ENCODE measurements at regions not wholly inside any gene's neighbourhood (a gene's known extent, or its start where the extent isn't known, plus 50 kb on each side); places are given as distances from the start of the nearest gene placed in this dataset.

GRCh38 chr12:97907504-97907903 lies 444.9 kb downstream of the RMST start:
- H3K27me3 ChIP-seq, result no peaks in the 10 kb centered on the region

GRCh38 chr12:97910559-97910958 lies 448.0 kb downstream of the RMST start:
- no peaks in the 10 kb centered on the region for H3K27me3 ChIP-seq
- no peaks in the 10 kb centered on the region for H3K36me3 ChIP-seq
- H4K20me1 ChIP-seq, result no peaks in the 10 kb centered on the region
- no peaks in the 10 kb centered on the region for H3K4me1 ChIP-seq
- H3K9me3 ChIP-seq, result no peaks in the 10 kb centered on the region
- no peak overlapping the region for H3K4me2 ChIP-seq
- H3K9ac ChIP-seq, result no peak overlapping the region
- TF ChIP-seq Cebpa-rat (IDR thresholded peaks at IDR 0.05), result no peak
- H3K4me3 ChIP-seq, result no peak overlapping the region
- no peak overlapping the region for H3K27ac ChIP-seq

More at GRCh38 chr12:97907504-97907903, 444.9 kb downstream of the RMST start:
- Histone ChIP-seq H3K9ac (no peak overlapping the region), H3K4me3 (no peak overlapping the region), H3K4me2 (no peak overlapping the region), H3K36me3 (no peaks in the 10 kb centered on the region), H3K9me3 (no peaks in the 10 kb centered on the region), H3K27ac (no peak overlapping the region), H4K20me1 (no peaks in the 10 kb centered on the region), H3K4me1 (no peaks in the 10 kb centered on the region)
- TF ChIP-seq Cebpa-rat (IDR thresholded peaks at IDR 0.05), result no peak

GRCh38 chr12:97912943-97913342 lies 450.3 kb downstream of the RMST start:
- H3K9ac ChIP-seq, result no peak overlapping the region
- TF ChIP-seq Cebpa-rat (IDR thresholded peaks at IDR 0.05), result no peak

GRCh38 chr12:97921979-97922722 lies 459.5 kb downstream of the RMST start:
- Histone ChIP-seq H3K4me1 (no peaks in the 10 kb centered on the region), H3K4me3 (no peak overlapping the region), H3K27me3 (no peaks in the 10 kb centered on the region), H3K9ac (no peak overlapping the region), H4K20me1 (no peaks in the 10 kb centered on the region), H3K36me3 (no peaks in the 10 kb centered on the region), H3K27ac (no peak overlapping the region), H3K4me2 (no peak overlapping the region), H3K9me3 (no peaks in the 10 kb centered on the region)
- no peak for TF ChIP-seq Cebpa-rat (IDR thresholded peaks at IDR 0.05)

More at GRCh38 chr12:97912943-97913342, 450.3 kb downstream of the RMST start:
- Histone ChIP-seq H3K27ac (no peak overlapping the region), H3K4me3 (no peak overlapping the region), H3K4me2 (no peak overlapping the region), H4K20me1 (no peaks in the 10 kb centered on the region), H3K4me1 (no peaks in the 10 kb centered on the region), H3K9me3 (no peaks in the 10 kb centered on the region), H3K36me3 (no peaks in the 10 kb centered on the region), H3K27me3 (no peaks in the 10 kb centered on the region)

- Histone ChIP-seq H3K27ac (no peak overlapping the region), H3K9me3 (no peaks in the 10 kb centered on the region), H3K36me3 (no peaks in the 10 kb centered on the region), H3K9ac (no peak overlapping the region), H3K4me1 (no peaks in the 10 kb centered on the region), H4K20me1 (no peaks in the 10 kb centered on the region), H3K4me2 (no peak overlapping the region), H3K4me3 (no peak overlapping the region), H3K27me3 (no peaks in the 10 kb centered on the region)
- TF ChIP-seq Cebpa-rat (IDR thresholded peaks at IDR 0.05), result no peak
These were observed 460.9 kb downstream of the RMST start for GRCh38 chr12:97923546-97923945.

- H3K36me3 ChIP-seq, result no peaks in the 10 kb centered on the region
- H3K4me2 ChIP-seq, result no peak overlapping the region
- H3K9ac ChIP-seq, result no peak overlapping the region
- no peaks in the 10 kb centered on the region for H3K27me3 ChIP-seq
- no peak for TF ChIP-seq Cebpa-rat (IDR thresholded peaks at IDR 0.05)
- no peak overlapping the region for H3K4me3 ChIP-seq
- no peak overlapping the region for H3K27ac ChIP-seq
- no peaks in the 10 kb centered on the region for H3K9me3 ChIP-seq
- H3K4me1 ChIP-seq, result no peaks in the 10 kb centered on the region
- H4K20me1 ChIP-seq, result no peaks in the 10 kb centered on the region
These were observed 461.5 kb downstream of the RMST start for GRCh38 chr12:97924122-97924521.

GRCh38 chr12:97927977-97928376 lies 465.4 kb downstream of the RMST start:
- no peaks in the 10 kb centered on the region for H3K27me3 ChIP-seq
- H3K4me3 ChIP-seq, result no peak overlapping the region
- H3K4me1 ChIP-seq, result no peaks in the 10 kb centered on the region
- no peak overlapping the region for H3K9ac ChIP-seq
- H3K9me3 ChIP-seq, result no peaks in the 10 kb centered on the region
- TF ChIP-seq Cebpa-rat (IDR thresholded peaks at IDR 0.05), result no peak
- no peak overlapping the region for H3K4me2 ChIP-seq
- H3K27ac ChIP-seq, result no peak overlapping the region
- H3K36me3 ChIP-seq, result no peaks in the 10 kb centered on the region
- H4K20me1 ChIP-seq, result no peaks in the 10 kb centered on the region

- Histone ChIP-seq H3K4me1 (no peaks in the 10 kb centered on the region), H3K9me3 (no peaks in the 10 kb centered on the region), H4K20me1 (no peaks in the 10 kb centered on the region), H3K9ac (no peak overlapping the region), H3K4me3 (no peak overlapping the region), H3K27me3 (no peaks in the 10 kb centered on the region), H3K4me2 (no peak overlapping the region), H3K27ac (no peak overlapping the region), H3K36me3 (no peaks in the 10 kb centered on the region)
- TF ChIP-seq Cebpa-rat (IDR thresholded peaks at IDR 0.05), result no peak
These were observed 473.6 kb downstream of the RMST start for GRCh38 chr12:97936165-97936564.

- H3K9ac ChIP-seq, result no peak overlapping the region
- H3K9me3 ChIP-seq, result no peaks in the 10 kb centered on the region; the same call in 1 of the 2 replicates
These were observed 475.4 kb downstream of the RMST start for GRCh38 chr12:97938031-97938430.

GRCh38 chr12:97939156-97939555 lies 476.6 kb downstream of the RMST start:
- Histone ChIP-seq H3K27me3 (no peaks in the 10 kb centered on the region), H3K4me3 (no peak overlapping the region), H4K20me1 (no peaks in the 10 kb centered on the region), H3K9ac (no peak overlapping the region), H3K27ac (no peak overlapping the region), H3K4me2 (no peak overlapping the region), H3K9me3 (no peaks in the 10 kb centered on the region; the same call in 1 of the 2 replicates), H3K36me3 (no peaks in the 10 kb centered on the region), H3K4me1 (no peaks in the 10 kb centered on the region)
- TF ChIP-seq Cebpa-rat (IDR thresholded peaks at IDR 0.05), result no peak

More at GRCh38 chr12:97938031-97938430, 475.4 kb downstream of the RMST start:
- TF ChIP-seq Cebpa-rat (IDR thresholded peaks at IDR 0.05), result no peak
- Histone ChIP-seq H3K4me2 (no peak overlapping the region), H4K20me1 (no peaks in the 10 kb centered on the region), H3K27ac (no peak overlapping the region), H3K4me1 (no peaks in the 10 kb centered on the region), H3K27me3 (no peaks in the 10 kb centered on the region), H3K36me3 (no peaks in the 10 kb centered on the region), H3K4me3 (no peak overlapping the region)

Data from BLaER1 (cell line).